ENCODE measurements at regions not wholly inside any gene's neighbourhood (a gene's known extent, or its start where the extent isn't known, plus 50 kb on each side); places are given as distances from the start of the nearest gene placed in this dataset.
"Not testable (repeated sequence)": the region's sequence is repeated elsewhere in the genome, so short reads cannot be mapped to it uniquely, and the experiment has no call there.

GRCh38 chr1:78737241-78737640 is 87.6 kb downstream of the IFI44 start:
- no peaks in the 10 kb centered on the region for H3K27me3 ChIP-seq

GRCh38 chr1:78743626-78744025 is 94.0 kb downstream of the IFI44 start:
- no peak overlapping the region for H3K9ac ChIP-seq
- no peaks in the 10 kb centered on the region for H3K4me1 ChIP-seq
- peaks cover 0 to 12% (median 6%) of the 10 kb centered on the region in 11 experiments; a peak in 9 of 22 replicates for H3K9me3 ChIP-seq (replicated peaks in 1 of 11)
- no peak overlapping the region for H3K4me2 ChIP-seq
- H4K20me1 ChIP-seq, result no peaks in the 10 kb centered on the region
- H3K27me3 ChIP-seq, result no peaks in the 10 kb centered on the region
- H3K4me3 ChIP-seq, result no peak overlapping the region
- no peak for TF ChIP-seq Cebpa-rat (IDR thresholded peaks at IDR 0.05)
- no peak overlapping the region for H3K27ac ChIP-seq
- H3K36me3 ChIP-seq, result no peaks in the 10 kb centered on the region

More at GRCh38 chr1:78737241-78737640, 87.6 kb downstream of the IFI44 start:
- H4K20me1 ChIP-seq, result no peaks in the 10 kb centered on the region
- peaks cover 4 to 21% (median 11%) of the 10 kb centered on the region in 11 experiments; a peak in 10 of 22 replicates for H3K9me3 ChIP-seq (replicated peaks in 1 of 11)
- H3K4me1 ChIP-seq, result no peaks in the 10 kb centered on the region
- H3K36me3 ChIP-seq, result no peaks in the 10 kb centered on the region
- no peak for TF ChIP-seq Cebpa-rat (IDR thresholded peaks at IDR 0.05)
- no peak overlapping the region for H3K9ac ChIP-seq
- no peak overlapping the region for H3K4me2 ChIP-seq
- no peak overlapping the region for H3K27ac ChIP-seq
- H3K4me3 ChIP-seq, result no peak overlapping the region

- Histone ChIP-seq H3K27ac (no peak overlapping the region), H3K9me3 (replicated peaks in 1 of 11) (no peaks in the 10 kb centered on the region), H3K27me3 (no peaks in the 10 kb centered on the region), H3K36me3 (no peaks in the 10 kb centered on the region), H3K4me1 (no peaks in the 10 kb centered on the region), H3K9ac (no peak overlapping the region), H3K4me3 (no peak overlapping the region), H4K20me1 (no peaks in the 10 kb centered on the region), H3K4me2 (no peak overlapping the region)
- TF ChIP-seq Cebpa-rat (IDR thresholded peaks at IDR 0.05), result no peak
Measured at GRCh38 chr1:78745111-78745510, 95.5 kb downstream of the IFI44 start.

GRCh38 chr1:78753679-78754078 is 104.0 kb downstream of the IFI44 start:
- not testable (repeated sequence) for H3K9ac ChIP-seq, H3K36me3 ChIP-seq, H3K27me3 ChIP-seq, H3K4me2 ChIP-seq, H3K4me3 ChIP-seq, H3K27ac ChIP-seq, H3K4me1 ChIP-seq, H4K20me1 ChIP-seq
- peaks cover 0 to 14% (median 0%) of the 10 kb centered on the region in 11 experiments; a peak in 1 of 22 replicates for H3K9me3 ChIP-seq (replicated peaks in 1 of 11)

GRCh38 chr1:78755986-78756385 is 106.4 kb downstream of the IFI44 start:
- Histone ChIP-seq H3K9ac (no peak overlapping the region), H3K4me2 (no peak overlapping the region), H3K36me3 (no peaks in the 10 kb centered on the region), H4K20me1 (no peaks in the 10 kb centered on the region), H3K4me3 (no peak overlapping the region), H3K9me3 (replicated peaks in 1 of 11) (peaks cover 0 to 14% (median 0%) of the 10 kb centered on the region in 11 experiments; a peak in 1 of 22 replicates), H3K27ac (no peak overlapping the region), H3K4me1 (no peaks in the 10 kb centered on the region), H3K27me3 (no peaks in the 10 kb centered on the region)
- TF ChIP-seq Cebpa-rat (IDR thresholded peaks at IDR 0.05), result no peak

- Histone ChIP-seq H3K36me3 (no peaks in the 10 kb centered on the region), H4K20me1 (no peaks in the 10 kb centered on the region), H3K4me1 (no peaks in the 10 kb centered on the region), H3K9me3 (replicated peaks in 1 of 11) (peaks cover 0 to 12% (median 0%) of the 10 kb centered on the region in 11 experiments; a peak in 1 of 22 replicates), H3K27me3 (no peaks in the 10 kb centered on the region), H3K9ac (no peak overlapping the region), H3K4me3 (no peak overlapping the region), H3K4me2 (no peak overlapping the region), H3K27ac (no peak overlapping the region)
- no peak for TF ChIP-seq Cebpa-rat (IDR thresholded peaks at IDR 0.05)
Measured at GRCh38 chr1:78758506-78758905, 108.9 kb downstream of the IFI44 start.

- Histone ChIP-seq H3K27me3 (no peaks in the 10 kb centered on the region), H3K36me3 (no peaks in the 10 kb centered on the region), H3K4me1 (no peaks in the 10 kb centered on the region), H3K4me3 (no peak overlapping the region), H3K27ac (no peak overlapping the region), H3K9ac (no peak overlapping the region), H3K9me3 (replicated peaks in 1 of 11) (peaks cover 0 to 3% (median 0%) of the 10 kb centered on the region in 11 experiments; a peak in 2 of 22 replicates), H4K20me1 (no peaks in the 10 kb centered on the region), H3K4me2 (no peak overlapping the region)
- no peak for TF ChIP-seq Cebpa-rat (IDR thresholded peaks at IDR 0.05)
Measured at GRCh38 chr1:78759881-78760280, 110.2 kb downstream of the IFI44 start.

- Histone ChIP-seq H3K9me3 (replicated peaks in 1 of 11) (peaks cover 0 to 6% (median 0%) of the 10 kb centered on the region in 11 experiments; a peak in 3 of 22 replicates), H4K20me1 (no peaks in the 10 kb centered on the region), H3K9ac (no peak overlapping the region), H3K36me3 (no peaks in the 10 kb centered on the region), H3K4me1 (no peaks in the 10 kb centered on the region), H3K27me3 (no peaks in the 10 kb centered on the region), H3K4me3 (no peak overlapping the region), H3K4me2 (no peak overlapping the region), H3K27ac (no peak overlapping the region)
- TF ChIP-seq Cebpa-rat (IDR thresholded peaks at IDR 0.05), result no peak
Measured at GRCh38 chr1:78760858-78761257, 111.2 kb downstream of the IFI44 start.

GRCh38 chr1:78762113-78762512 is 112.5 kb downstream of the IFI44 start:
- H3K27ac ChIP-seq, result no peak overlapping the region
- no peak overlapping the region for H3K4me3 ChIP-seq
- H3K9me3 ChIP-seq (replicated peaks in 1 of 11), result peaks cover 0 to 6% (median 0%) of the 10 kb centered on the region in 11 experiments; a peak in 3 of 22 replicates
- no peaks in the 10 kb centered on the region for H3K4me1 ChIP-seq
- H3K4me2 ChIP-seq, result no peak overlapping the region
- no peaks in the 10 kb centered on the region for H3K27me3 ChIP-seq
- no peak overlapping the region for H3K9ac ChIP-seq
- H4K20me1 ChIP-seq, result no peaks in the 10 kb centered on the region
- no peaks in the 10 kb centered on the region for H3K36me3 ChIP-seq
- TF ChIP-seq Cebpa-rat (IDR thresholded peaks at IDR 0.05), result no peak

- Histone ChIP-seq H3K27me3 (no peaks in the 10 kb centered on the region), H3K9ac (no peak overlapping the region), H3K9me3 (replicated peaks in 1 of 11) (peaks cover 0 to 6% (median 0%) of the 10 kb centered on the region in 11 experiments; a peak in 3 of 22 replicates), H3K4me3 (no peak overlapping the region), H3K36me3 (no peaks in the 10 kb centered on the region), H3K4me1 (no peaks in the 10 kb centered on the region), H3K27ac (no peak overlapping the region; a peak in 1 of 22 replicates), H3K4me2 (no peak overlapping the region), H4K20me1 (no peaks in the 10 kb centered on the region)
- TF ChIP-seq Cebpa-rat (IDR thresholded peaks at IDR 0.05), result no peak
Measured at GRCh38 chr1:78765489-78765888, 115.9 kb downstream of the IFI44 start.

All from BLaER1 treated with 17β-estradiol and CSF1 and Interleukin-3, amounts not matched to agents 10 nM and 100 nM (cell line).